ENCODE measurements at regions not wholly inside any gene's neighbourhood (a gene's known extent, or its start where the extent isn't known, plus 50 kb on each side); places are given as distances from the start of the nearest gene placed in this dataset.

DNA sequence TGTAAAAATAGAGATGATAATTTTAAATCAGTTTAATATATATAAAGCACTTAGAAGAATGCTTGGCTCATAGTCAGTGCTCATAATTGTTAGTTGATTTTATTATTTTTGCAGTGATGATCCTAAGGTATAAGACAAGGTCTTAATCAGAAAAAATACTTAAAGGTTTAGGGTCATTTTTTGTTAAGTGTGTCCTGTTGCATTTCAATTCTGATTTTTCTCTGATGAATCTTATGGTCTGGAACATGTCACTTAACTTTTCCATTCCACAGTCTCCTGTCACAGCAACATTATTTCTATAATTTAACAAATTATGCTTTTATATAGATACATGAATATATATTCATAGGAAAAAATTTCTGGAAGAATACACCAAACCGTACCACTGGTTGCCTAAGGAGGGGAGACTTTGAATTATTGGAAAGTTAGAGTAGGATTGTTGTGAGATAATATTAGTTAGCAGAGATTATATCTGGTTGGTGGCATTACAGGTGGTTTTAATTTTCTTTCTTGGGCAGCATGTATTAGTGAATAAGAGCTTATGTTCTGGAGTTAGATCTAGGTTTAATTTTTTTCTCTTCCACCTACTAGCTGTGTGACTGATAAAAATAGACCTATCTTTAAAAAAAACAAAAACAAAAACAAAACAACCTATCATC lies 188.7 kb downstream of the TANC2 start:
- POLR2A ChIA-PET: no interaction called here
- DNase-seq (ENCODE audit: extremely low spot score): no peak
- CTCF ChIA-PET: interaction anchor here (0.6 kb wide), 1 partner anchor 434 kb away, joined by 4 read pairs; no protein-coding TSS in a partner anchor
- no peak for TF ChIP-seq L3MBTL2 (conservative IDR thresholded peaks at IDR 0.05)
- no peak for TF ChIP-seq SP1 (IDR thresholded peaks at IDR 0.05)
- TF ChIP-seq ARNT (IDR thresholded peaks at IDR 0.05): no peak
- TF ChIP-seq ZNF384 (IDR thresholded peaks at IDR 0.05): no peak
- TF ChIP-seq FOXK2 (IDR thresholded peaks at IDR 0.05): no peak

DNA sequence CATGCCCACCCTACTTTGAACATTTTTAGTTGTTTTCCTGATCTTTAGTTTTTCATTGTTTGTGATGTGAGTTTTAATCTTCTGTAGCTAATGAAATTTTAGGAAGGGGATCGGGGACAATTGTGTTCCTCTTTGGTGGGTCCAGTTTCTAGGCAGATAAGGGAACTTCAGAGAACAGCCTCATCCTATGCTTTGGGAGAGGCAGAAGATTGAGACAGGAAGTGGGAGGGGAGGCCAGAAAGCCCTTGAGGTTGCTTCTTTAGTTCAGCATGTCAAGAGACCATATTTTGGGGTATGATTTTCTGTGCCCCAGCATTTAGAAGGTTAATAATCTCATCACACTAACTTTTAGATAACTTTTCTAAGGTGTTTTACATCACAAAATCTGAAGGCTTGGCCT lies 191.0 kb downstream of the TANC2 start:
- POLR2A ChIA-PET: no interaction called here
- no peak for DNase-seq (ENCODE audit: extremely low spot score)
- TF ChIP-seq SP1 (IDR thresholded peaks at IDR 0.05) (no peak), FOXK2 (IDR thresholded peaks at IDR 0.05) (no peak), FOXA1 (IDR thresholded peaks at IDR 0.05) (no peak), TARDBP (IDR thresholded peaks at IDR 0.05) (no peak), L3MBTL2 (conservative IDR thresholded peaks at IDR 0.05) (no peak), ELF4 (IDR thresholded peaks at IDR 0.05) (no peak), HDGF (IDR thresholded peaks at IDR 0.05; ENCODE audit: borderline replicate concordance) (no peak), NFRKB (IDR thresholded peaks at IDR 0.05) (no peak), FOXM1 (IDR thresholded peaks at IDR 0.05; ENCODE audit: borderline replicate concordance) (no peak), CTBP1 (IDR thresholded peaks at IDR 0.05; ENCODE audit: borderline replicate concordance) (no peak), ARNT (IDR thresholded peaks at IDR 0.05) (no peak), BHLHE40 (IDR thresholded peaks at IDR 0.05; ENCODE audit: borderline replicate concordance) (no peak), PKNOX1 (IDR thresholded peaks at IDR 0.05) (no peak), LEF1 (IDR thresholded peaks at IDR 0.05; ENCODE audit: borderline replicate concordance) (no peak), ZNF384 (IDR thresholded peaks at IDR 0.05) (no peak), SUZ12 (IDR thresholded peaks at IDR 0.05) (no peak)
- CTCF ChIA-PET: no interaction called here

GRCh38 chr17:63162406-63163157 lies 196.5 kb downstream of the TANC2 start:
- TF ChIP-seq CTBP1 (IDR thresholded peaks at IDR 0.05; ENCODE audit: borderline replicate concordance) (no peak), HDGF (IDR thresholded peaks at IDR 0.05; ENCODE audit: borderline replicate concordance) (no peak)
- DNase-seq (ENCODE audit: extremely low spot score): no peak
- CTCF ChIA-PET: no interaction called here
- POLR2A ChIA-PET: no interaction called here

DNA sequence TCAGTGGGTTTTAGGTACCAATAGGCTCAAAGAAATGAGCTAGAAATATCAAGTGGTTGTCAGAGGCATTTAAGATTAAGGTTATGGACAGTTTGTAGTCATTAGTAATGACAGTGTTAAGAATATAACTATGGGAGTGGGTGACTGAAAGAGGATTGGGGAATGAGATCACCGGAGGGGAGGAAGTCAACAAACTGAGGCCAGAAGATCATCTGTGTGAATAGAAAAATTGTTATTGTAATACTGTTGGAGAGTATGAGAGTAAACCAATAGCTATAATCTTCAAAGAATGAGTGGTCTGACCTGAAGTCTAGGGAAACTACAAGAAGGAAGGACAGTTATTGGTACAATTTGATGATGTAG lies 197.1 kb downstream of the TANC2 start:
- POLR2A ChIA-PET: no interaction called here
- TF ChIP-seq BHLHE40 (IDR thresholded peaks at IDR 0.05; ENCODE audit: borderline replicate concordance) (no peak), TARDBP (IDR thresholded peaks at IDR 0.05) (no peak), CTBP1 (IDR thresholded peaks at IDR 0.05; ENCODE audit: borderline replicate concordance) (no peak), FOXK2 (IDR thresholded peaks at IDR 0.05) (no peak), ARNT (IDR thresholded peaks at IDR 0.05) (no peak), FOXA1 (IDR thresholded peaks at IDR 0.05) (no peak), SUZ12 (IDR thresholded peaks at IDR 0.05) (no peak), ZNF384 (IDR thresholded peaks at IDR 0.05) (no peak), PKNOX1 (IDR thresholded peaks at IDR 0.05) (no peak), FOXM1 (IDR thresholded peaks at IDR 0.05; ENCODE audit: borderline replicate concordance) (no peak), LEF1 (IDR thresholded peaks at IDR 0.05; ENCODE audit: borderline replicate concordance) (no peak), HDGF (IDR thresholded peaks at IDR 0.05; ENCODE audit: borderline replicate concordance) (no peak), L3MBTL2 (conservative IDR thresholded peaks at IDR 0.05) (no peak)
- no peak for DNase-seq (ENCODE audit: extremely low spot score)
- CTCF ChIA-PET: no interaction called here

GRCh38 chr17:63165400-63165799 lies 199.4 kb downstream of the TANC2 start:
- ChIA-PET CTCF (interaction anchor here (0.7 kb wide), 1 partner anchor 135 kb away, joined by 3 read pairs; no protein-coding TSS in a partner anchor), POLR2A (no interaction called here)
- TF ChIP-seq ZNF384 (IDR thresholded peaks at IDR 0.05): no peak
- TF ChIP-seq CTBP1 (IDR thresholded peaks at IDR 0.05; ENCODE audit: borderline replicate concordance): no peak
- TF ChIP-seq NFRKB (IDR thresholded peaks at IDR 0.05): no peak
- TF ChIP-seq FOXK2 (IDR thresholded peaks at IDR 0.05): no peak
- no peak for TF ChIP-seq PKNOX1 (IDR thresholded peaks at IDR 0.05)
- no peak for TF ChIP-seq FOXA1 (IDR thresholded peaks at IDR 0.05)
- TF ChIP-seq HDGF (IDR thresholded peaks at IDR 0.05; ENCODE audit: borderline replicate concordance): no peak
- no peak for TF ChIP-seq ARNT (IDR thresholded peaks at IDR 0.05)
- TF ChIP-seq SUZ12 (IDR thresholded peaks at IDR 0.05): no peak
- TF ChIP-seq FOXM1 (IDR thresholded peaks at IDR 0.05; ENCODE audit: borderline replicate concordance): no peak
- TF ChIP-seq BHLHE40 (IDR thresholded peaks at IDR 0.05; ENCODE audit: borderline replicate concordance): no peak
- no peak for TF ChIP-seq LEF1 (IDR thresholded peaks at IDR 0.05; ENCODE audit: borderline replicate concordance)
- TF ChIP-seq ELF4 (IDR thresholded peaks at IDR 0.05): no peak
- no peak for TF ChIP-seq L3MBTL2 (conservative IDR thresholded peaks at IDR 0.05)
- TF ChIP-seq TARDBP (IDR thresholded peaks at IDR 0.05): no peak
- DNase-seq (ENCODE audit: extremely low spot score): no peak

DNA sequence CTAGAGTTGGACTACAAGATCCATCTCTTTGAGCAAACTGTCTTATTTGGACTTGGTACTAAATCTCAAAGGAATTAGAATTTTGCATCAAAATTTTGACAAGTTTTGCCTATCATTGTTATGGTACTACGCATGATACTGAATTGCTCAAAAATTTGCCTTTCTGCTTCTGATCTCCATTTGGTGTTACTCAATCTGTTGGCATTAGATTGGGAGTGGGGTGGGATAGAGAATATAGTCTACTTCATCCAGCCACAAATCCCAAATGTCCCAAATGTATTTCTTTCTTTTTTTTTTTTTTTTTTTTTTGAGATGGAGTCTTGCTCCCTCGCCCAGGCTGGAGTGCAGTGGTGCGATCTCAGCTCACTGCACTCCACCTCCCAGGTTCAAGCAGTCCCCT lies 204.8 kb downstream of the TANC2 start:
- ChIA-PET POLR2A (no interaction called here), CTCF (no interaction called here)
- DNase-seq (ENCODE audit: extremely low spot score): no peak
- TF ChIP-seq ZNF384 (IDR thresholded peaks at IDR 0.05) (no peak), CTBP1 (IDR thresholded peaks at IDR 0.05; ENCODE audit: borderline replicate concordance) (no peak), ELF4 (IDR thresholded peaks at IDR 0.05) (no peak), SP1 (IDR thresholded peaks at IDR 0.05) (no peak), FOXA1 (IDR thresholded peaks at IDR 0.05) (no peak), NFRKB (IDR thresholded peaks at IDR 0.05) (no peak), SUZ12 (IDR thresholded peaks at IDR 0.05) (no peak), TARDBP (IDR thresholded peaks at IDR 0.05) (no peak)

Data from HEK293T (cell line).